BJ (cell line): ENCODE measurements at regions not wholly inside any gene's neighbourhood (a gene's known extent, or its start where the extent isn't known, plus 50 kb on each side); places are given as distances from the start of the nearest gene placed in this dataset.
"Not testable (repeated sequence)": the region's sequence is repeated elsewhere in the genome, so short reads cannot be mapped to it uniquely, and the experiment has no call there.

ENCODE experiments used
- CTCF ChIA-PET: fragments of 350-600 bp; formaldehyde crosslinking; extraction: SDS; loops from one replicate; lab custom pipeline; 2021; ENCODE audit warnings: antibody characterized with exemption, inconsistent platforms; lab: Yijun Ruan, JAX
- POLR2A ChIA-PET: fragments of 300-600 bp; sonication (Branson Sonifier 250); formaldehyde crosslinking; extraction: SDS; loops from one replicate; lab custom pipeline; 2021; ENCODE audit warnings: antibody characterized with exemption; lab: Charles Lee
- DNase-seq: peaks from one replicate; pipeline ENCODE4 v3.0.0-alpha.2; 2011; ENCODE audit warnings: low read depth
- H3K27me3 ChIP-seq: 2 replicates; pipeline ENCODE4 v1.6.0; 2011; ENCODE audit warnings: low read length; ENCODE audit not compliant: control insufficient read depth, insufficient read depth
- H3K36me3 ChIP-seq: 2 replicates; pipeline ENCODE4 v1.5.1; 2011; ENCODE audit warnings: low read length; ENCODE audit not compliant: control insufficient read depth, insufficient read depth
- H3K4me3 ChIP-seq: 2 replicates; pipeline ENCODE4 v1.5.1; 2011; ENCODE audit warnings: low read depth, mild to moderate bottlenecking, control low read depth, low read length
- CTCF ChIP-seq: IDR thresholded peaks from 2 replicates; pipeline ENCODE4 v1.5.1; 2011; ENCODE audit warnings: low read depth, mild to moderate bottlenecking, control low read depth, inconsistent platforms, low read length, moderate library complexity; ENCODE audit not compliant: insufficient read depth

- no peak for DNase-seq
- Histone ChIP-seq H3K27me3 (no peaks in the 10 kb centered on the region), H3K36me3 (no peaks in the 10 kb centered on the region), H3K4me3 (no peak overlapping the region)
- POLR2A ChIA-PET, result no interaction called here
- no peak for TF ChIP-seq CTCF
- CTCF ChIA-PET, result no interaction called here
These were observed 95.8 kb downstream of the RMI1 start for GRCh38 chr9:84076384-84076783.

GRCh38 chr9:84077816-84078215 is 97.2 kb downstream of the RMI1 start:
- H3K36me3 ChIP-seq, H3K27me3 ChIP-seq, DNase-seq, POLR2A ChIA-PET, H3K4me3 ChIP-seq: not testable (repeated sequence)
- CTCF ChIA-PET, result interaction anchor here (0.6 to 1.0 kb wide), 2 partner anchors 9 to 55 kb away, joined by 3 to 4 read pairs; no protein-coding TSS in a partner anchor

- 0 out of 2 replicates have a peak, but pooled peaks cover 2% of the 10 kb centered on the region for H3K27me3 ChIP-seq
- CTCF ChIA-PET, result interaction anchor here (1.2 kb wide), 1 partner anchor 14 kb away, joined by 3 read pairs; no protein-coding TSS in a partner anchor
- POLR2A ChIA-PET, result no interaction called here
- no peaks in the 10 kb centered on the region for H3K36me3 ChIP-seq
- H3K4me3 ChIP-seq, result no peak overlapping the region
- no peak for DNase-seq
- TF ChIP-seq CTCF, result no peak
These were observed 99.4 kb downstream of the RMI1 start for GRCh38 chr9:84079994-84080393.

- no peak for DNase-seq
- H3K27me3 ChIP-seq, result no peaks in the 10 kb centered on the region; the same call in none of the 2 replicates
- ChIA-PET POLR2A (no interaction called here), CTCF (no interaction called here)
- H3K4me3 ChIP-seq, result no peak overlapping the region
- no peaks in the 10 kb centered on the region for H3K36me3 ChIP-seq
- no peak for TF ChIP-seq CTCF
These were observed 121.5 kb downstream of the RMI1 start for GRCh38 chr9:84101964-84102632.

- H3K36me3 ChIP-seq, result no peaks in the 10 kb centered on the region
- H3K27me3 ChIP-seq, result no peaks in the 10 kb centered on the region; the same call in 1 of the 2 replicates
- H3K4me3 ChIP-seq, result no peak overlapping the region
- CTCF ChIA-PET, result no interaction called here
- DNase-seq, result no peak
- TF ChIP-seq CTCF, result no peak
- POLR2A ChIA-PET, result no interaction called here
These were observed 123.2 kb downstream of the RMI1 start for GRCh38 chr9:84103651-84104377.
